ENCODE measurements at regions not wholly inside any gene's neighbourhood (a gene's known extent, or its start where the extent isn't known, plus 50 kb on each side); places are given as distances from the start of the nearest gene placed in this dataset.
"Not testable (repeated sequence)": the region's sequence is repeated elsewhere in the genome, so short reads cannot be mapped to it uniquely, and the experiment has no call there.

GRCh38 chr17:26731005-26731921 is 562.7 kb upstream of the WSB1 start:
- Histone ChIP-seq H3K27ac (ENCODE audit: low read depth, low read length) (no peak overlapping the region), H3K27me3 (ENCODE audit: control insufficient read depth, insufficient read depth, low read length, poor library complexity, severe bottlenecking) (no peaks in the 10 kb centered on the region), H3K4me1 (ENCODE audit: control insufficient read depth, insufficient read depth, low read length) (no peaks in the 10 kb centered on the region), H3K36me3 (ENCODE audit: control insufficient read depth, insufficient read depth, low read length) (no peaks in the 10 kb centered on the region), H3K9ac (ENCODE audit: extremely low read depth, low read length, poor library complexity, severe bottlenecking) (no peak overlapping the region), H3K4me3 (ENCODE audit: low read length) (no peak overlapping the region), H3K9me3 (ENCODE audit: control insufficient read depth, low read length) (peaks cover 31% of the 10 kb centered on the region)
- Mint-ChIP-seq H3K9me3 (peaks cover 75% of the 10 kb centered on the region), H3K36me3 (ENCODE audit: low read depth) (peaks cover 4% of the 10 kb centered on the region), H3K27ac (no peak overlapping the region), H3K27me3 (ENCODE audit: insufficient read depth) (peaks cover 3% of the 10 kb centered on the region), H3K4me3 (no peak overlapping the region), H3K4me1 (no peaks in the 10 kb centered on the region)
- no peak for TF ChIP-seq CTCF (conservative IDR thresholded peaks at IDR 0.05)
- 88 to 93% methylated on average over 22 to 96 of the region's 96 CpGs for WGBS, 2 experiments (ENCODE audit: insufficient coverage in 1 of 2, insufficient read length in 1 of 2)
- DNase-seq, result peak; percentile 24

- H3K9me3 ChIP-seq (ENCODE audit: control insufficient read depth, low read length), result peaks cover 37% of the 10 kb centered on the region
- H3K27ac Mint-ChIP-seq; H3K4me1 ChIP-seq (ENCODE audit: control insufficient read depth, insufficient read depth, low read length); H3K4me3 ChIP-seq (ENCODE audit: low read length); H3K36me3 Mint-ChIP-seq (ENCODE audit: low read depth); DNase-seq; H3K4me1 Mint-ChIP-seq; H3K27me3 Mint-ChIP-seq (ENCODE audit: insufficient read depth); H3K36me3 ChIP-seq (ENCODE audit: control insufficient read depth, insufficient read depth, low read length); H3K4me3 Mint-ChIP-seq; H3K27ac ChIP-seq (ENCODE audit: low read depth, low read length); H3K9ac ChIP-seq (ENCODE audit: extremely low read depth, low read length, poor library complexity, severe bottlenecking); H3K27me3 ChIP-seq (ENCODE audit: control insufficient read depth, insufficient read depth, low read length, poor library complexity, severe bottlenecking): not testable (repeated sequence)
- peaks cover 77% of the 10 kb centered on the region for H3K9me3 Mint-ChIP-seq
- 84 to 91% methylated on average over 5 to 22 of the region's 22 CpGs for WGBS, 2 experiments (ENCODE audit: insufficient coverage in 1 of 2, insufficient read length in 1 of 2)
Observed at GRCh38 chr17:26731926-26732325, 562.0 kb upstream of the WSB1 start.

GRCh38 chr17:26734775-26735174 is 559.1 kb upstream of the WSB1 start:
- H3K27ac Mint-ChIP-seq, DNase-seq: not testable (repeated sequence)

GRCh38 chr17:26735977-26736376 is 557.9 kb upstream of the WSB1 start:
- H3K4me1 ChIP-seq (ENCODE audit: control insufficient read depth, insufficient read depth, low read length); H3K36me3 Mint-ChIP-seq (ENCODE audit: low read depth); H3K36me3 ChIP-seq (ENCODE audit: control insufficient read depth, insufficient read depth, low read length); H3K4me3 ChIP-seq (ENCODE audit: low read length); H3K4me1 Mint-ChIP-seq; H3K9ac ChIP-seq (ENCODE audit: extremely low read depth, low read length, poor library complexity, severe bottlenecking); H3K27me3 ChIP-seq (ENCODE audit: control insufficient read depth, insufficient read depth, low read length, poor library complexity, severe bottlenecking); H3K27me3 Mint-ChIP-seq (ENCODE audit: insufficient read depth); H3K4me3 Mint-ChIP-seq; H3K27ac Mint-ChIP-seq; DNase-seq; H3K27ac ChIP-seq (ENCODE audit: low read depth, low read length): not testable (repeated sequence)
- H3K9me3 Mint-ChIP-seq, result peaks cover 85% of the 10 kb centered on the region
- WGBS, 2 experiments (ENCODE audit: insufficient coverage in 1 of 2, insufficient read length in 1 of 2), result 79 to 90% methylated on average over 2 to 3 of the region's 6 CpGs
- H3K9me3 ChIP-seq (ENCODE audit: control insufficient read depth, low read length), result peaks cover 29% of the 10 kb centered on the region

More at GRCh38 chr17:26734775-26735174, 559.1 kb upstream of the WSB1 start:
- H3K27me3 ChIP-seq (ENCODE audit: control insufficient read depth, insufficient read depth, low read length, poor library complexity, severe bottlenecking); H3K4me3 ChIP-seq (ENCODE audit: low read length); H3K27ac ChIP-seq (ENCODE audit: low read depth, low read length); H3K4me1 ChIP-seq (ENCODE audit: control insufficient read depth, insufficient read depth, low read length); H3K27me3 Mint-ChIP-seq (ENCODE audit: insufficient read depth); H3K9ac ChIP-seq (ENCODE audit: extremely low read depth, low read length, poor library complexity, severe bottlenecking); H3K36me3 ChIP-seq (ENCODE audit: control insufficient read depth, insufficient read depth, low read length); H3K36me3 Mint-ChIP-seq (ENCODE audit: low read depth); H3K4me1 Mint-ChIP-seq; H3K4me3 Mint-ChIP-seq: not testable (repeated sequence)
- H3K9me3 ChIP-seq (ENCODE audit: control insufficient read depth, low read length), result peaks cover 28% of the 10 kb centered on the region
- H3K9me3 Mint-ChIP-seq, result peaks cover 87% of the 10 kb centered on the region
- WGBS, 2 experiments (ENCODE audit: insufficient coverage in 1 of 2, insufficient read length in 1 of 2), result 13 to 81% methylated on average over 1 to 2 of the region's 2 CpGs

All from endodermal cell (in vitro differentiated cells).